Ishikawa (cell line): ENCODE measurements at regions not wholly inside any gene's neighbourhood (a gene's known extent, or its start where the extent isn't known, plus 50 kb on each side); places are given as distances from the start of the nearest gene placed in this dataset.

ENCODE experiments used
- CEBPB ChIP-seq: IDR thresholded peaks from 2 replicates; pipeline ENCODE4 v1.6.1; 2012
- CREB1 ChIP-seq: IDR thresholded peaks from 2 replicates; pipeline ENCODE4 v1.6.1; 2012; ENCODE audit warnings: low read depth
- EGR1 ChIP-seq: IDR thresholded peaks from 2 replicates; pipeline ENCODE4 v1.6.1; 2012
- EP300 ChIP-seq: IDR thresholded peaks from 2 replicates; pipeline ENCODE4 v1.6.1; 2012; ENCODE audit warnings: borderline replicate concordance
- FOXM1 ChIP-seq: IDR thresholded peaks from 2 replicates; pipeline ENCODE4 v1.6.1; 2012; ENCODE audit warnings: low read depth, borderline replicate concordance
- MAX ChIP-seq: IDR thresholded peaks from 2 replicates; pipeline ENCODE4 v1.6.1; 2012
- NFIC ChIP-seq: IDR thresholded peaks from 2 replicates; pipeline ENCODE4 v1.6.1; 2012
- RAD21 ChIP-seq: IDR thresholded peaks from 2 replicates; pipeline ENCODE4 v1.6.1; 2012; ENCODE audit warnings: low read depth
- TAF1 ChIP-seq: IDR thresholded peaks from 2 replicates; pipeline ENCODE4 v1.6.1; 2012; ENCODE audit warnings: low read depth, mild to moderate bottlenecking
- TCF12 ChIP-seq: IDR thresholded peaks from 2 replicates; pipeline ENCODE4 v1.6.1; 2012; ENCODE audit warnings: low read depth
- TEAD4 ChIP-seq: IDR thresholded peaks from 2 replicates; pipeline ENCODE4 v1.6.1; 2012
- USF1 ChIP-seq: IDR thresholded peaks from 2 replicates; pipeline ENCODE4 v1.6.1; 2012
- YY1 ChIP-seq: IDR thresholded peaks from 2 replicates; pipeline ENCODE4 v1.6.1; 2012; ENCODE audit warnings: low read depth
- ZBTB7A ChIP-seq: IDR thresholded peaks from 2 replicates; pipeline ENCODE4 v1.6.1; 2012; ENCODE audit warnings: low read depth
- TF ChIP-seq, protein P1 (sequence below): IDR thresholded peaks from 2 replicates; pipeline ENCODE4 v1.6.1; 2012; ENCODE audit warnings: low read depth, mild to moderate bottlenecking

- TF ChIP-seq MAX = no peak
- TF ChIP-seq FOXM1 = no peak
- no peak for TF ChIP-seq CEBPB
- TF ChIP-seq RAD21 = no peak
- no peak for TF ChIP-seq YY1
- no peak for TF ChIP-seq TAF1
- no peak for TF ChIP-seq NFIC
- TF ChIP-seq EGR1 = no peak
- TF ChIP-seq USF1 = no peak
- no peak for TF ChIP-seq ZBTB7A
- TF ChIP-seq, protein P1, sequence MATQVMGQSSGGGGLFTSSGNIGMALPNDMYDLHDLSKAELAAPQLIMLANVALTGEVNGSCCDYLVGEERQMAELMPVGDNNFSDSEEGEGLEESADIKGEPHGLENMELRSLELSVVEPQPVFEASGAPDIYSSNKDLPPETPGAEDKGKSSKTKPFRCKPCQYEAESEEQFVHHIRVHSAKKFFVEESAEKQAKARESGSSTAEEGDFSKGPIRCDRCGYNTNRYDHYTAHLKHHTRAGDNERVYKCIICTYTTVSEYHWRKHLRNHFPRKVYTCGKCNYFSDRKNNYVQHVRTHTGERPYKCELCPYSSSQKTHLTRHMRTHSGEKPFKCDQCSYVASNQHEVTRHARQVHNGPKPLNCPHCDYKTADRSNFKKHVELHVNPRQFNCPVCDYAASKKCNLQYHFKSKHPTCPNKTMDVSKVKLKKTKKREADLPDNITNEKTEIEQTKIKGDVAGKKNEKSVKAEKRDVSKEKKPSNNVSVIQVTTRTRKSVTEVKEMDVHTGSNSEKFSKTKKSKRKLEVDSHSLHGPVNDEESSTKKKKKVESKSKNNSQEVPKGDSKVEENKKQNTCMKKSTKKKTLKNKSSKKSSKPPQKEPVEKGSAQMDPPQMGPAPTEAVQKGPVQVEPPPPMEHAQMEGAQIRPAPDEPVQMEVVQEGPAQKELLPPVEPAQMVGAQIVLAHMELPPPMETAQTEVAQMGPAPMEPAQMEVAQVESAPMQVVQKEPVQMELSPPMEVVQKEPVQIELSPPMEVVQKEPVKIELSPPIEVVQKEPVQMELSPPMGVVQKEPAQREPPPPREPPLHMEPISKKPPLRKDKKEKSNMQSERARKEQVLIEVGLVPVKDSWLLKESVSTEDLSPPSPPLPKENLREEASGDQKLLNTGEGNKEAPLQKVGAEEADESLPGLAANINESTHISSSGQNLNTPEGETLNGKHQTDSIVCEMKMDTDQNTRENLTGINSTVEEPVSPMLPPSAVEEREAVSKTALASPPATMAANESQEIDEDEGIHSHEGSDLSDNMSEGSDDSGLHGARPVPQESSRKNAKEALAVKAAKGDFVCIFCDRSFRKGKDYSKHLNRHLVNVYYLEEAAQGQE = no peak
- no peak for TF ChIP-seq CREB1
- TF ChIP-seq TCF12 = no peak
- TF ChIP-seq TEAD4 = no peak
- no peak for TF ChIP-seq EP300
These were observed 171.0 kb upstream of the MBNL1 start for GRCh38 chr3:152097770-152098169.

DNA sequence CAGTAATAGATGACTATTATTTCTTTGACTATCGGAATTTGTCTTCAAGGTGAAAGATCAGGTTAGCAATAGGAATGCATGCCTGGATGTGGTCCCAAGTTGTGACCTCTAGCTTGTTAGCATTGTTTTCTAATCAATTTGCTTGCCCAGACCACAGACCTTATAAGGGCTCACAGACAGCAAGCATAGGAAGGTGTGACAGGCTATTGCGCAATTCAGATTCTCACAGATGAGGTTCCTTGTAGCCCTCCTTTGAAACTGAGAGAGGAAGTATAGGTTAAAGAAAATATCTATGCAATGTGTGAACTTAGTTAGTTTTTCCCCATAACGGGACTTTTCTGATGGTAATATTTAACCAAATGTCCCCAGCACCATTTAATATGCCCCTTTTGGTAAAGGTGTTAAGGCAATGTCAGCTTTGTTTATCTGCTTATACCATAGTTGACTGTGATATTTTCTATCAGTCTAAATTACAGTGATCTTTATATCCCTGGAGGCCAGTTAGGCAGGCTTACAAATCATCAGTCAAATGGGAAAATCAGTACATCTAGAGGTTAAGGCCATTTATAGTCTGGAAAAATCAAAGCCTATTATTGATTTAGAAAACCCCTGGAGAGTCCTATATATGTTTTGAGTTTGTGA, 168.1 kb upstream of the MBNL1 start:
- no peak for TF ChIP-seq EGR1
- peak; percentile 99 for TF ChIP-seq CEBPB

DNA sequence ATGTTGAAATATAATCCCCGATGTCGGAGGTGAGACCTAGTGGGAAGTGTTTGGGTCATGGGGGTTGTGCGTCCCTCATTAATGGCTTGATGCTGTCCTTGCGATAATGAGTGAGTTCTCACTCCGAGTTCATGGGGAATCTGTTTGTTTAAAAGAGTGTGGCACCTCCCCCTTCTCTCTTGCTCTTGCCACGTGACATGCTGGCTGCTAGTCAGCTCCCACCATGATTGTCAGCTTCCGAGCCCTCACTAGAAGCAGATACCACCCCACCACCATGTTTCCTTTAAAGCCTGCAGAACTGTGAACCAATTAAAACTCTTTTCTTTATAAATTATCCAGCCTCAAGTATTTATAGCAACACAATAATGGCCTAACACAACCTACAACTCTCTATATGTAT, 166.3 kb upstream of the MBNL1 start:
- TF ChIP-seq CEBPB (no peak), YY1 (no peak), TEAD4 (no peak), CREB1 (no peak), EP300 (no peak), NFIC (no peak), USF1 (no peak), MAX (no peak), EGR1 (no peak), TAF1 (no peak), TCF12 (no peak), RAD21 (no peak), FOXM1 (no peak), ZBTB7A (no peak)
- TF ChIP-seq, protein P1 = no peak

- TF ChIP-seq MAX (no peak), EGR1 (no peak), TCF12 (no peak)
These were observed 165.5 kb upstream of the MBNL1 start for GRCh38 chr3:152103257-152103656.

DNA sequence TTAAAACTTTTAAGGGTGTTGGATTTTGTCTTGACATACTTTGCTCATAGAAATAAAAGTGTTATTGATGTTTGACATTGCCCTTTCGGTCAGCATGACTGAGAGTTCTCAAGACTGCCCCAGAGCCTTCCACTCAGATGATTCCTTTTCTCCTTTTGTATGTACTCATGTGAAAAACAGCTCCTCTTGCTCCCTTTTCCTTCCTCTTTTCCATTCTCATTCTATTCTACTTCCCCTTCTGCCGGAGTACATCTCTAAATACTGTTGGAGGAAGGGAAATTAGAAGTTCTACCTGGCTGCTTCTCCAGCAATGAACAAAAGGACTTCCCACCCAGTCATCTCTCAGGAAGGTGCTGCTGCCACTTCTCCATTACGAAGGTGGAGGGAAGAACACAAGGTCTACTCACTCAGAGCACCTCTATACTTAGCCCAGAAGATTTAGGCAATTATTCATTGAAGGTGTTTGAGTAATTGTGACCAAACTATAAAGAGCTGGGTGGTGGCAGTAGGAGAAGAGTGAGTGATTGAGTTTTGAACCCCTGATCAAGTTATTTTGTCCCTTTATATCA, 163.8 kb upstream of the MBNL1 start:
- no peak for TF ChIP-seq ZBTB7A
- TF ChIP-seq EP300 = no peak
- no peak for TF ChIP-seq YY1
- no peak for TF ChIP-seq CREB1
- no peak for TF ChIP-seq CEBPB
- TF ChIP-seq, protein P1 = no peak
